ENCODE measurements at regions not wholly inside any gene's neighbourhood (a gene's known extent, or its start where the extent isn't known, plus 50 kb on each side); places are given as distances from the start of the nearest gene placed in this dataset.
A peak's percentile ranks its signal among the peaks of the same experiment; 100 is the strongest.

- no peak for DNase-seq (ENCODE audit: low read depth)
These were observed 51.4 kb upstream of the ITM2B start for GRCh38 chr13:48181482-48182145.

DNA sequence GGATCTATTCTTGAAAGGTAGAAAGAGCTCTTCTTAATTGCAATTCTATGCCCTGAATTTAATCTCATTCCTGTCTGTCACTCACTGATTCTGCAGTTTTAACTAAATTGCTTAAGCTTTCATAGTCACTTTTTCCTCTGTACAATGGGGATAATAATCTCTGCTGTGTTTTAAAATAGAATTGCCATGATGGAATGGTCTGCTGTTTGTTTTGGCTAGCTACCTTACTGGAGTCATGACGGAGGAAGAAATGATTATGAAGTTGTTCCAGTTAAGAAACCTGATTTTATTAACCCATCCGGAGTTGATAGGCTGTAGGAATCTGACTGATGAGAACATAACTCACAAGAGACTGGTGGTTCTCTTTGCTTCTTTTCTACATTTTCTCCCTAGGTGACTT lies 54.9 kb upstream of the ITM2B start:
- no peak for DNase-seq (ENCODE audit: low read depth)

DNA sequence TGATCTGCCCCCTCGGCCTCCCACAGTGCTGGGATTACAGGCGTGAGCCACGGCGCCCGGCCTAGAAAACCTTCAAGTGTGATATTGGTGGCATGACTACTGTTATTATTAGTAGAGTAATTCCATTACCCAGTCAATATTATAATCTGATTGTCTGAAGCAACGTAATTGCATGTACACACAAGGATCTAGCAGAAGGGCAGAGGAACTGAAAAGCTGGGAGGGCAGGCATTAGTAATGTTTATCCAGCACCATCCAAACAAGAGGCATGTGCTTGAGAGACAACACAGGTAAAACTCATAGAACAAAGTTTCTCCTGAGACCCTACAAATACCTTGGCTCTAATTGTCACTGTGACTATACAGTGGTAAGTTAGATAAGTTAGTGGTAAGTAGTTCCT lies 56.2 kb upstream of the ITM2B start:
- DNase-seq (ENCODE audit: low read depth), result no peak

DNA sequence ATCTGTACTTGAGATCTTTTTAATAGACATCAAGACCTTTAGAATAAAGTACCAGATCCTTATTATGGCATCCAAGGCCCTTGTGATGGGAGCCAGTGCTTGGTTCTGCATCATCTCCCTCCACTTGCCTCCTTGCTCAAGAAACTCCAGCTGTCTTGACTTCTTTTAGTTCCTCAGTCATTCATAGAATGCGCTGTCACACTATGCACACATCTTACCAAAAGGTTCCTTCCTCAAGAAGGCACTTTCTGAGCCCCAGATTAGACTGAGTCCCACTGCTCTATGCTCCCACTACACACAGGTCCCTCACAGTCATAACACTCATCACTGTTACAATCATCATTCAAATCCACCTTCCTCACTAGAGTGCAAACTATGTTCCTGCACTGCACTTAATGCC lies 57.8 kb upstream of the ITM2B start:
- DNase-seq (ENCODE audit: low read depth), result no peak

DNA sequence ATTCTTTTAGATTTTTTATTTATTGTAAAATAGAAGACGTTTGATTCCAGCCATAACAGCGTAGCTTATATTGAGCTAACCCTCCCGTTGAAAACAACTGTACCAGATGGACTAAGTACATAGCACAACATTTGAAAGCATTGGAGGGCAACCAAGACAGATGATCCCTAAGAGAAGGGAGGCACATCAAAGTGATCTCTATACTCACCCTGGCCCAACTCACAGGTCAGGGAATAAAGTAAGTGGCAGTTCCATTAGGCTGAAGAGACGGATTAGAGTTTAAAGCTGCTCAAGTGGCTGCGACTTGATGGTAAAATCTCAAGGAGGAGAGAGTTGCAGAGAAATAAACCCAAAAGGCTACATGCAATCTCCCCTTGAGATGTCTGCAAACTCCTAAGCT lies 65.1 kb upstream of the ITM2B start:
- DNase-seq (ENCODE audit: low read depth), result no peak

DNA sequence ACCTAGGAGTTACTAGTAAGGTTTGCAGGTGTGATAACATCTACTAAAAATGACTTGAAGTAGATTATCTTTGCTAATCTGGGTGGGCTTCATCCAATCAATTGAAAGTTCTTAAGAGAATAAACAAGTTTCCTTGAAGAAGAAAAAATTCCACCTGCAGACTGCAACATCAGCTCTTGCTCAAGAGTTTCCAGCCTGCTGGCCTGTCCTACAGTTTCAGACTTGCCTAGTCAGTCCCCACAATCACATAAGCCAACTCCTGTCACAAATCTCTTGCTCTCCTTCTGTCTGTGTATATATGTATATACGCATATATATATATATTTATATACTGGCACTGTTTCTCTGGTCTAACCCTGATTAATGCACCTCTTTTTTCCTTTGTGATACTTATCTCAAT lies 67.3 kb upstream of the ITM2B start:
- DNase-seq (ENCODE audit: low read depth), result no peak

DNA sequence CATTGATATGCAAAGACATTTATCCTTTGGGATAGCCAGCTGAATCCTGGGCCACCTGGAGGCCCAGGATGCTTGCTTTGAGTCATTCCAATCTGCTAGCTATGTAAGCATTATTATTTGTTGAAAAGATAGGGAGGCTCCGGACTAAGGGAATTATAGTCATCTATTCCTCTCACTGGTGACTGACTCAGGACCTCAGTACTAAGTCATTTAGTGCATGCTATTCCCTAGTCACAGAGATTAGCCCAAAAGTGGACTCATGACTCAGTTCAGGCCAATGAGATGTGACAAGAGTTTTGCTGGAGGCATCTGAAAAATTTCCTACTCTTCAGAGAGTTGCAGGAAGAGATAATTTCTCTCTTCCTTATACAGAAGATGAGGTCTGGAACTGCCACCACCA lies 67.9 kb upstream of the ITM2B start:
- no peak for DNase-seq (ENCODE audit: low read depth)

- DNase-seq (ENCODE audit: low read depth), result no peak
These were observed 68.2 kb upstream of the MED4 start for GRCh38 chr13:48163061-48163460.

GRCh38 chr13:48162217-48162616 lies 67.3 kb upstream of the MED4 start:
- DNase-seq (ENCODE audit: low read depth), result no peak

DNA sequence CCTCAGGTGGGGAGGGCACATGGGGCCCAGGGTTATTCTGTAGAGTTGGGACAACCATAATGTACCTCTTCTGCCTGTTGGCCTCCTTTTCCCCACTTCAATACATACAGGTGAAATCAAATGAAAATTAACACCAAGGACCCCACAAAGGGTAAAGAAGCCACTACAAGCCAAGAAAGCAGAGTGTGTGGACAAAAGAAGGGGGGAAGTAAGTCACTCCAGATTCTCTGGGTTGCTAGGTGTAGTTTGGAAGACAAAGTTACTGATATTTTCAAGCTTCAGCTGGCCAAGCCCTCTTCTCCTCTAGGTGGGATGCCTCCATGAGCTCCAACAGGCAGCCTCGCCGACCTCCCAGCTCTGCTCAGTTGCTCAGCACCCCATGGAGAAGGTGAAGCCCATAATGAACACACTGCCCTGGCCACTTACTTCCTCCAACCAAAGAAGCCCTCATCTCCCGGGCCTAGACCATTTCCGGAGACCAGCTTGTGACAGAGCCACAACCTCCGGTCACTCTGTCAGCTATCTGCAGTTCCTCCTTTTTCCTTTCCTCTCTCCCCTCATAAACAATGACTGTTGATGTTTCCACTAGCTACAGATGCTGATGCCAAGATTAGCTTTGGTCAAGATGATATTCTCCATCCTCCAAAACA lies 66.8 kb upstream of the MED4 start:
- no peak for DNase-seq (ENCODE audit: low read depth)

GRCh38 chr13:48160606-48161278 lies 65.8 kb upstream of the MED4 start:
- no peak for DNase-seq (ENCODE audit: low read depth)

DNA sequence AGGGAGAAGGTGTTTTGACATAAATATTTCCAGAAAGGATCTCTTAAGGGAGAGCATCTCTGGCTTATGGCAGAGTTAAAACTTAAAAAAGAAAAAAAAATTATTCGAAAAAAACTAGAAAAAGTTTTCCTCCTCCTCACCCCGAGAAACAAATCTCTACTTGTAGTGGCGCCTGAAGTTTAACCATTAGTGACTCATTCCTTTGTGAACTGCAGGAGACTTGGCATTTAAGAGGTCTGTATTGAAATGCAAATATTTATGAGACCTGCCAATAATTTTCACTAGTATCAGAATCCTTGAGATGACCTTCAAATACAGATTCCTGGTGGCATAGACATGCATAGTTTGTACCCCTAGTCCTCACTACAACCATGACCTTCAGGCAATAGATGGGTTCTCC lies 64.9 kb upstream of the MED4 start:
- DNase-seq (ENCODE audit: low read depth), result no peak

- no peak for DNase-seq (ENCODE audit: low read depth)
These were observed 64.5 kb upstream of the MED4 start for GRCh38 chr13:48159401-48159800.

- no peak for DNase-seq (ENCODE audit: low read depth)
These were observed 64.0 kb upstream of the MED4 start for GRCh38 chr13:48158915-48159314.

- no peak for DNase-seq (ENCODE audit: low read depth)
These were observed 63.4 kb upstream of the MED4 start for GRCh38 chr13:48158290-48158689.

GRCh38 chr13:48156466-48156865 lies 61.6 kb upstream of the MED4 start:
- DNase-seq (ENCODE audit: low read depth), result peak; percentile 50

- no peak for DNase-seq (ENCODE audit: low read depth)
These were observed 60.9 kb upstream of the MED4 start for GRCh38 chr13:48155848-48156247.

- no peak for DNase-seq (ENCODE audit: low read depth)
These were observed 59.8 kb upstream of the MED4 start for GRCh38 chr13:48154671-48155070.

DNA sequence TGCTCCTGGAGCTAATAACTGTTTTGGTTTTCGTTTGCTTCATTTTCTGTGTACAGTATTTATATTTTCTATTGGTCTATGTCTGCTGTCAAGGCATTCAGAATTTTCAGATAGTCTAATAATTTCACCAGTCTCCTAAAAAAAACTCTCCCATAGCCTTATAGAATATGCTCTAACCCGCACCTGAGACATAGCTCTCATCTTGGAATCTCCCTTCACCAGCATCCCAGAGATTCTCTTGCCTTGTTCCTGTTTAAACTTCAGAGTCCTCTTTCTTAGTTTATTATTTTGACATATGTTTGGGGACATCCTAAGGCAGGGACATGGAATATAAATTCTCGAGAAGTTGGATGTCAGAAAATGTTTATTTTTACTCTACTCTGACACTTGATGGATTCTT lies 58.3 kb upstream of the MED4 start:
- no peak for DNase-seq (ENCODE audit: low read depth)

DNA sequence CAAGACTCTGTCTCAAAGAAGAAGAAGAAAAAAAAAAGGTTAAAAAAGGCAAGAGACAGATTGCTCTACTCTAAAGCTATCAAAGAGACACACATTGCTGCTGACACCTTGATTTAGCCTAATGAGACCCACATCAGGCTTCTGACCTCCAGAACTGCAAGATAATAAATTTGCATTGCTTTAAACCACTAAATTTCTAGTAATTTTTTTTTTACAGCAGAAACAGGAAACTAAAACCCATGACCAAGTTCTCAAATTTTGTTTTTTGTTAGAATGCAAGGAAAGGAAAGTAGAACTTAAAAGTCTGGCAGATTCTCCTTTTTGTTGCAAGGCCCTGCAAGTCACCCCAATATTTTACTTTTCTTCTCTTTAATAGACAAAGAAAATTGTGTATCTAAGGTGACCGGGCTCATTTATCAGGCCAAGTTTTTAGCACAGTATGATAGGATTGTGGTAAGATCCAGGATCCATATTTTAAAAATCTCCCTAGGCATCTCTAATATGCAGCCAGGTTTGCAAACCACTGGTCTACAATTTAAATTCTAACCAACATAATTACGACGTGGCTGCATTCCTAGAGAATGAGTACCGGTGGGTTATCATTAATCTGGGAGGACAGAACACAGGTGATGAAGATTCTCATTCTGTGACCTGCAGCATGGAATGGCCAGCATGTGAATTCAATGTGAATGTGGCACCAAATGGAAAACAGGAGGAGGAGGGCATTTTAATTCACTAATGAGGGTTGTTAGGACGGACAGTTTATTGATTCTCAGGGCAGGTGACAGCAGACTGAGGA lies 56.7 kb upstream of the MED4 start:
- DNase-seq (ENCODE audit: low read depth), result no peak

DNA sequence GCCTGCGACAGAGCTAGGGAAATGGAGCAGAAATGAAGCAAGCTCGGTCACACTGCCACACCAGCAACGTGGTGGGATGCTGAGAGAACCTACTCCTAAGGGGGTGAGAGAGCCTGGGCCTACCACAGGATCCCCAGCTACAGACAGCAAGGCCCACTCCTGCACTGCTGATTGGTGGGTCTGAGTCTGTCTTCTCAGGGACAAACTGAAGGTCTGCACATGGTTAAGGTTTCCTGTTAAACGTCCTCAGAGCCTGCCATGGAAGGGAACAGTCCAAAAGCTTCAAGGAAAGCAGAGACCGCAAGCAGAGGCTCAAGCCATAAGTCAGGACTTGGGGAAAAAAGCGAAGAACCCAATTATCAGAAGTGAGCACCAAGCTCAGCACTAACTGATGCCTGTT lies 53.5 kb upstream of the MED4 start:
- no peak for DNase-seq (ENCODE audit: low read depth)

DNA sequence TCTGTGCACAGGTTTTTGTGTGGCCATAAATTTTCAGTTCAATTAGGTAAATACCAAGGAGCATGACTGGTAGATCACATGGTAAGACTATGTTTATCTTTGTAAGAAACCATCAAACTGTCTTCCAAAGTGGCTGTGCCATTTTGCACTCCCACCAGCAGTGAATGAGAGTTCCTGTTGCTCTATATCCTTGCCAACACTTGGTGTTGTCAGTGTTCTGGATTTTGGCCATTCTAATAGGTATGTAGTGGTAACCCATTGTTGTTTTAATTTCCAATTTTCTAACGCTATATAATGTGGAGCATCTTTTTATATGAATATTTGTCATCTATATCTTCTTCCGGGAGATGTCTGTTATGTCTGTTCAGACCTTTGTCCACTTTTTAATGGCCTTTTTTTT lies 51.7 kb upstream of the MED4 start:
- DNase-seq (ENCODE audit: low read depth), result no peak

GRCh38 chr13:48146122-48146521 lies 51.2 kb upstream of the MED4 start:
- no peak for DNase-seq (ENCODE audit: low read depth)
